ENCODE measurements at regions not wholly inside any gene's neighbourhood (a gene's known extent, or its start where the extent isn't known, plus 50 kb on each side); places are given as distances from the start of the nearest gene placed in this dataset.

DNA sequence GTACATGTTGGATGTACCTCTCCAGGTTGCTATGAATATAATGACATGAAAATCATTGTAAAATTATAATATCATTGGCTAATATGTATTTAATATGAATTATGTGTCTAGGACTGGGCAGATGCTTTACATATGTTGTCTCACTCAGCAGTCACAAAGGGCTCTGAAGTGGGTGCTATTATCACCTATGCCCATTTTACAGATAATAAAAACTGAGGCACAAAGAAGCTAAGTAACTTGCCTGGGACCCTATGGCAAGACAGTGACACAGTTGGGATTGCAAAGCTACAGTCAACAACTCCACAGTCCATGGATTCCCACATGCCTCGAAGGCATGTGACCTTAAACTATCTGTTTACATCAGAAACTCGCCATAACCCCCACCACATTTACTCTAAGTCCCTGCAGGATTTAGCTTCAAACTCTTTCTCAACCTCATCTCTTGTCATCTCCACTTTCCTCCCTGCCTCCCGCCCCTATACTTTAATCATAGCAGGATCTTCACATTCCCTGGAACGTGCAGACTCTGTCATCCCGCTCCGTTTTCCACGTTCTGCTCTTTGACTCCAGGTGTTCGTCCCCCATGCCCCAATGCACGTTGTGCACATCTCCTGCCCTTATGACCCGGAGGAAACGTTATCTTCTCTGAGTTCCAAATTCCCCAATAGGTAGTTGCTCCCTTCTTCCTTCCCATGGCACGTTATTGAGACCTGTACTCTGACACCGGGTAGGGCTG, 143.0 kb upstream of the NRIP1 start:
- TF ChIP-seq, protein P1, sequence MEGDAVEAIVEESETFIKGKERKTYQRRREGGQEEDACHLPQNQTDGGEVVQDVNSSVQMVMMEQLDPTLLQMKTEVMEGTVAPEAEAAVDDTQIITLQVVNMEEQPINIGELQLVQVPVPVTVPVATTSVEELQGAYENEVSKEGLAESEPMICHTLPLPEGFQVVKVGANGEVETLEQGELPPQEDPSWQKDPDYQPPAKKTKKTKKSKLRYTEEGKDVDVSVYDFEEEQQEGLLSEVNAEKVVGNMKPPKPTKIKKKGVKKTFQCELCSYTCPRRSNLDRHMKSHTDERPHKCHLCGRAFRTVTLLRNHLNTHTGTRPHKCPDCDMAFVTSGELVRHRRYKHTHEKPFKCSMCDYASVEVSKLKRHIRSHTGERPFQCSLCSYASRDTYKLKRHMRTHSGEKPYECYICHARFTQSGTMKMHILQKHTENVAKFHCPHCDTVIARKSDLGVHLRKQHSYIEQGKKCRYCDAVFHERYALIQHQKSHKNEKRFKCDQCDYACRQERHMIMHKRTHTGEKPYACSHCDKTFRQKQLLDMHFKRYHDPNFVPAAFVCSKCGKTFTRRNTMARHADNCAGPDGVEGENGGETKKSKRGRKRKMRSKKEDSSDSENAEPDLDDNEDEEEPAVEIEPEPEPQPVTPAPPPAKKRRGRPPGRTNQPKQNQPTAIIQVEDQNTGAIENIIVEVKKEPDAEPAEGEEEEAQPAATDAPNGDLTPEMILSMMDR (IDR thresholded peaks at IDR 0.05) = no peak
- TF ChIP-seq POLR2AphosphoS5 (IDR thresholded peaks at IDR 0.05; ENCODE audit: insufficient read depth in 1 of 2, low read depth in 1 of 2) = no peak

Measured in vagina (tissue), 2 donors.